Hepatocyte (in vitro differentiated cells): ENCODE measurements at regions not wholly inside any gene's neighbourhood (a gene's known extent, or its start where the extent isn't known, plus 50 kb on each side); places are given as distances from the start of the nearest gene placed in this dataset.

Experiments used
- DNase-seq: peaks from one replicate; pipeline ENCODE4 v3.0.0-alpha.2; 2016; ENCODE audit warnings: low spot score
- H2AFZ ChIP-seq: fragments of 200-600 bp; sonication (generic); 2 replicates; pipeline ENCODE4 v1.6.0; 2016; ENCODE audit warnings: antibody characterized with exemption, mild to moderate bottlenecking
- H3K27ac ChIP-seq: fragments of 200-600 bp; sonication (generic); 2 replicates; pipeline ENCODE4 v1.5.1; 2016; ENCODE audit warnings: mild to moderate bottlenecking
- H3K27me3 ChIP-seq: fragments of 200-600 bp; sonication (generic); 2 replicates; pipeline ENCODE4 v1.6.1; 2016
- H3K36me3 ChIP-seq: fragments of 200-600 bp; sonication (generic); replicated peaks from 2 replicates; pipeline ENCODE4 v1.5.1; 2016; ENCODE audit warnings: low read depth; ENCODE audit not compliant: insufficient read depth
- H3K4me1 ChIP-seq: fragments of 200-600 bp; sonication (generic); 2 replicates; pipeline ENCODE4 v1.5.1; 2016; ENCODE audit warnings: mild to moderate bottlenecking, moderate library complexity; ENCODE audit not compliant: insufficient read depth
- H3K4me2 ChIP-seq: fragments of 200-600 bp; sonication (generic); 2 replicates; pipeline ENCODE4 v1.6.0; 2016
- H3K4me3 ChIP-seq: fragments of 200-600 bp; sonication (generic); 2 replicates; pipeline ENCODE4 v1.5.1; 2016; ENCODE audit warnings: mild to moderate bottlenecking
- H3K79me2 ChIP-seq: fragments of 200-600 bp; sonication (generic); 2 replicates; pipeline ENCODE4 v1.6.0; 2017; ENCODE audit warnings: mild to moderate bottlenecking
- H3K9me2 ChIP-seq: fragments of 200-600 bp; sonication (generic); replicated peaks from 2 replicates; pipeline ENCODE4 v1.6.0; 2017; ENCODE audit warnings: mild to moderate bottlenecking; ENCODE audit not compliant: insufficient read depth
- H3K9me3 ChIP-seq: fragments of 200-600 bp; sonication (generic); 2 replicates; pipeline ENCODE4 v1.5.1; 2016; ENCODE audit warnings: low read depth, mild to moderate bottlenecking
- H4K20me1 ChIP-seq: fragments of 200-600 bp; sonication (generic); 2 replicates; pipeline ENCODE4 v1.6.0; 2016; ENCODE audit warnings: mild to moderate bottlenecking; ENCODE audit not compliant: insufficient read depth, poor library complexity, severe bottlenecking
- CTCF ChIP-seq: fragments of 200-600 bp; sonication (generic); IDR thresholded peaks from 2 replicates; pipeline ENCODE4 v1.5.1; 2016; ENCODE audit warnings: antibody characterized with exemption, mild to moderate bottlenecking; ENCODE audit not compliant: poor library complexity
- EZH2 ChIP-seq: fragments of 200-600 bp; sonication (generic); IDR thresholded peaks from 2 replicates; pipeline ENCODE4 v1.6.1; 2016; ENCODE audit warnings: antibody characterized with exemption, mild to moderate bottlenecking, borderline replicate concordance
- EZH2phosphoT487 ChIP-seq: fragments of 200-600 bp; sonication (generic); IDR thresholded peaks from one replicate; pipeline ENCODE4 v1.6.1; 2018; ENCODE audit warnings: antibody characterized with exemption, mild to moderate bottlenecking, low read depth, moderate library complexity; ENCODE audit not compliant: unreplicated experiment, severe bottlenecking
- WGBS: methylation state at CpG from one replicate; pipeline ENCODE4 v1.1.6; 2016; ENCODE audit warnings: low lambda C conversion rate; ENCODE audit errors: missing lambda C conversion rate; 5-methylcytosine and 5-hydroxymethylcytosine counted together

DNA sequence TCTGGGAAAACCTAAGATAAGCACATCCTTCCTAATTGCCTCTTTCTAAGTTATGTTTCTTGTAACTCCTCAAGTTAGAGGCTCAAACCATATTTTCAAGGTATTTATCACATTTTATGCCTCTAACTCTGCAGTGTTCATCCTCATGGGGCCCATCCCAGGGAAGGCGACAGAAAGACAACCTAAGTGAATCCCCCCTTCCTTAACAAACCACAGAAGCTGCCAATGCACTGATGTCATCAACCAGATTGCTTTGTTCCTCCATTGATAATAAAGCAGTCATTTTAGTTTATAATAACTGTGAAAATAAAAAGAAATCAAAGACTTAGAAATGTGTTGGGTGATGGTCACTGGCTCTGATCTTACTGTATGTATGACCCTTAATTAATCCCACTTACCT is 119.5 kb upstream of the TCF21 start:
- DNase-seq: no peak
- Histone ChIP-seq H3K9me2 (no peaks in the 10 kb centered on the region), H2AFZ (no peak overlapping the region), H3K4me1 (no peaks in the 10 kb centered on the region), H3K27ac (no peak overlapping the region), H3K27me3 (no peaks in the 10 kb centered on the region), H3K36me3 (no peaks in the 10 kb centered on the region), H3K9me3 (no peaks in the 10 kb centered on the region), H3K4me2 (no peak overlapping the region), H4K20me1 (no peaks in the 10 kb centered on the region), H3K79me2 (no peaks in the 10 kb centered on the region), H3K4me3 (no peak overlapping the region)
- no peak for TF ChIP-seq EZH2phosphoT487
- no peak for TF ChIP-seq EZH2
- no peak for TF ChIP-seq CTCF
- 50% methylated on average over 1 of the region's 1 CpG for WGBS

DNA sequence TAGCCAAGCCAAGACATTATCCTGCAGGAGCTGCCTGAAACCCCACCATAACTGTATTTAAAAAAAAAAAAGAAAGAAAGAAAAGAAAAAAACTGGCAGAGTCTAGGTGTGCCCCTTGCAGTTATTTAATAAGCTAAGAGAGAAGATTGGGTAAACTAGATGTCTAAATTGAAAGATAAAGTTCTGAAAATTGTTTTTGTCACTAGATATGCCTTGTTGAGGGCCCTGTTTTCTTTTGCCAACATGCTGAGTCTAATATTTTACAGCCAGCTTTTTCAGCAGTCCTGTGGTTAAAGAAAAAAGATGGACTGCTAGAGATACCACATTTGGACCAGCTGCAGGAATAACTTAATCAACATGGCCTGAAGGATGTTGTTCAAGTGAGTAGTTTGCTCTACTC is 116.3 kb upstream of the TCF21 start:
- Histone ChIP-seq H3K9me3 (no peaks in the 10 kb centered on the region), H3K4me3 (no peak overlapping the region), H3K27me3 (no peaks in the 10 kb centered on the region), H3K79me2 (no peaks in the 10 kb centered on the region), H3K27ac (no peak overlapping the region), H3K9me2 (no peaks in the 10 kb centered on the region), H2AFZ (no peak overlapping the region), H3K36me3 (no peaks in the 10 kb centered on the region), H3K4me1 (no peaks in the 10 kb centered on the region), H4K20me1 (no peaks in the 10 kb centered on the region), H3K4me2 (no peak overlapping the region)
- TF ChIP-seq CTCF: no peak
- no peak for TF ChIP-seq EZH2
- TF ChIP-seq EZH2phosphoT487: no peak
- no peak for DNase-seq

- H3K27me3 ChIP-seq: no peaks in the 10 kb centered on the region
- H3K4me3 ChIP-seq: no peak overlapping the region
- H3K4me1 ChIP-seq: no peaks in the 10 kb centered on the region
- H2AFZ ChIP-seq: no peak overlapping the region
- H3K27ac ChIP-seq: no peak overlapping the region
- no peak for DNase-seq
- no peak overlapping the region for H3K4me2 ChIP-seq
- no peaks in the 10 kb centered on the region for H3K79me2 ChIP-seq
- no peaks in the 10 kb centered on the region for H3K9me3 ChIP-seq
- H4K20me1 ChIP-seq: no peaks in the 10 kb centered on the region
- no peak for TF ChIP-seq CTCF
- TF ChIP-seq EZH2: no peak
- TF ChIP-seq EZH2phosphoT487: no peak
- 100% methylated on average over 2 of the region's 2 CpGs for WGBS
- no peaks in the 10 kb centered on the region for H3K36me3 ChIP-seq
- H3K9me2 ChIP-seq: no peaks in the 10 kb centered on the region
These were observed 115.1 kb upstream of the TCF21 start for GRCh38 chr6:133773776-133774175.

- no peaks in the 10 kb centered on the region for H3K9me3 ChIP-seq
- no peaks in the 10 kb centered on the region for H3K79me2 ChIP-seq
- H3K27me3 ChIP-seq: no peaks in the 10 kb centered on the region
- H4K20me1 ChIP-seq: no peaks in the 10 kb centered on the region
- no peak overlapping the region for H3K4me3 ChIP-seq
- DNase-seq: no peak
- no peak overlapping the region for H2AFZ ChIP-seq
- no peaks in the 10 kb centered on the region for H3K36me3 ChIP-seq
- no peak for TF ChIP-seq CTCF
- no peak for TF ChIP-seq EZH2
- no peak for TF ChIP-seq EZH2phosphoT487
- no peak overlapping the region for H3K27ac ChIP-seq
- H3K9me2 ChIP-seq: no peaks in the 10 kb centered on the region
- no peaks in the 10 kb centered on the region for H3K4me1 ChIP-seq
- WGBS: 93% methylated on average over 2 of the region's 2 CpGs
- H3K4me2 ChIP-seq: no peak overlapping the region
These were observed 114.6 kb upstream of the TCF21 start for GRCh38 chr6:133774356-133774755.
